ENCODE measurements at regions not wholly inside any gene's neighbourhood (a gene's known extent, or its start where the extent isn't known, plus 50 kb on each side); places are given as distances from the start of the nearest gene placed in this dataset.

- no peaks in the 10 kb centered on the region for H3K9me2 ChIP-seq (replicated peaks; ENCODE audit: insufficient read depth, low read length)
- no peaks in the 10 kb centered on the region for H3K36me3 ChIP-seq (replicated peaks; ENCODE audit: insufficient read depth, low read length)
- H3K27me3 ChIP-seq (replicated peaks; ENCODE audit: insufficient read depth, low read length), result no peaks in the 10 kb centered on the region
- H3K4me1 ChIP-seq (ENCODE audit: low read length), result no peaks in the 10 kb centered on the region
- H3K4me3 ChIP-seq (ENCODE audit: low read length), result no peak overlapping the region
- no peaks in the 10 kb centered on the region for H3F3A ChIP-seq (ENCODE audit: insufficient read depth, low read length)
- no peak overlapping the region for H3K4me2 ChIP-seq (ENCODE audit: low read depth, low read length)
- H4K20me1 ChIP-seq (ENCODE audit: insufficient read depth, low read length), result no peaks in the 10 kb centered on the region
- H3K27ac ChIP-seq (ENCODE audit: low read length), result no peak overlapping the region
- no peaks in the 10 kb centered on the region for H3K79me2 ChIP-seq (ENCODE audit: low read length)
- no peak for TF ChIP-seq EZH2 (optimal IDR thresholded peaks at IDR 0.05; ENCODE audit: low read depth, low read length)
- TF ChIP-seq CTCF (IDR thresholded peaks at IDR 0.05; ENCODE audit: low read length), result no peak
- no peak for TF ChIP-seq EZH2phosphoT487 (IDR thresholded peaks at IDR 0.05; ENCODE audit: low read length)
- no peak for DNase-seq
- no peak overlapping the region for H3K9ac ChIP-seq (ENCODE audit: low read length)
- H2AFZ ChIP-seq (ENCODE audit: low read length), result no peak overlapping the region
- H3K9me3 ChIP-seq (replicated peaks; ENCODE audit: insufficient read depth, low read length), result no peaks in the 10 kb centered on the region
Observed at GRCh38 chr18:5625076-5625475, 81.3 kb upstream of the EPB41L3 start.

GRCh38 chr18:5622905-5623304 lies 79.1 kb upstream of the EPB41L3 start:
- H4K20me1 ChIP-seq (ENCODE audit: insufficient read depth, low read length), result no peaks in the 10 kb centered on the region
- H3F3A ChIP-seq (ENCODE audit: insufficient read depth, low read length), result no peaks in the 10 kb centered on the region
- no peaks in the 10 kb centered on the region for H3K79me2 ChIP-seq (ENCODE audit: low read length)
- no peak overlapping the region for H3K9ac ChIP-seq (ENCODE audit: low read length)
- no peaks in the 10 kb centered on the region for H3K9me2 ChIP-seq (replicated peaks; ENCODE audit: insufficient read depth, low read length)
- no peak for DNase-seq
- H3K27me3 ChIP-seq (replicated peaks; ENCODE audit: insufficient read depth, low read length), result no peaks in the 10 kb centered on the region
- no peak overlapping the region for H3K27ac ChIP-seq (ENCODE audit: low read length)
- H3K4me2 ChIP-seq (ENCODE audit: low read depth, low read length), result no peak overlapping the region
- no peak for TF ChIP-seq EZH2phosphoT487 (IDR thresholded peaks at IDR 0.05; ENCODE audit: low read length)
- no peak for TF ChIP-seq CTCF (IDR thresholded peaks at IDR 0.05; ENCODE audit: low read length)
- TF ChIP-seq EZH2 (optimal IDR thresholded peaks at IDR 0.05; ENCODE audit: low read depth, low read length), result no peak
- no peaks in the 10 kb centered on the region for H3K4me1 ChIP-seq (ENCODE audit: low read length)
- H3K36me3 ChIP-seq (replicated peaks; ENCODE audit: insufficient read depth, low read length), result no peaks in the 10 kb centered on the region
- no peaks in the 10 kb centered on the region for H3K9me3 ChIP-seq (replicated peaks; ENCODE audit: insufficient read depth, low read length)
- H2AFZ ChIP-seq (ENCODE audit: low read length), result no peak overlapping the region
- H3K4me3 ChIP-seq (ENCODE audit: low read length), result no peak overlapping the region

- no peaks in the 10 kb centered on the region for H4K20me1 ChIP-seq (ENCODE audit: insufficient read depth, low read length)
- H2AFZ ChIP-seq (ENCODE audit: low read length), result no peak overlapping the region
- no peak overlapping the region for H3K4me3 ChIP-seq (ENCODE audit: low read length)
- no peaks in the 10 kb centered on the region for H3K36me3 ChIP-seq (replicated peaks; ENCODE audit: insufficient read depth, low read length)
- H3K9me3 ChIP-seq (replicated peaks; ENCODE audit: insufficient read depth, low read length), result no peaks in the 10 kb centered on the region
- TF ChIP-seq EZH2 (optimal IDR thresholded peaks at IDR 0.05; ENCODE audit: low read depth, low read length) (no peak), CTCF (IDR thresholded peaks at IDR 0.05; ENCODE audit: low read length) (no peak)
- H3K27ac ChIP-seq (ENCODE audit: low read length), result no peak overlapping the region
- H3F3A ChIP-seq (ENCODE audit: insufficient read depth, low read length), result no peaks in the 10 kb centered on the region
- no peaks in the 10 kb centered on the region for H3K9me2 ChIP-seq (replicated peaks; ENCODE audit: insufficient read depth, low read length)
- no peaks in the 10 kb centered on the region for H3K79me2 ChIP-seq (ENCODE audit: low read length)
- H3K27me3 ChIP-seq (replicated peaks; ENCODE audit: insufficient read depth, low read length), result no peaks in the 10 kb centered on the region
- H3K4me1 ChIP-seq (ENCODE audit: low read length), result no peaks in the 10 kb centered on the region
- DNase-seq, result no peak
- H3K9ac ChIP-seq (ENCODE audit: low read length), result no peak overlapping the region
- H3K4me2 ChIP-seq (ENCODE audit: low read depth, low read length), result no peak overlapping the region
Observed at GRCh38 chr18:5620289-5620688, 76.5 kb upstream of the EPB41L3 start.
